A673 (cell line): ENCODE measurements at regions not wholly inside any gene's neighbourhood (a gene's known extent, or its start where the extent isn't known, plus 50 kb on each side); places are given as distances from the start of the nearest gene placed in this dataset.
A peak's percentile ranks its signal among the peaks of the same experiment; 100 is the strongest.

ENCODE experiments used
- BruUV-seq: library from RNA; stranded (reverse); fragments of 400-500 nt; replicated peaks from 2 replicates; lab custom pipeline; 2021; lab: Mats Ljungman, UMichigan
- CTCF ChIA-PET: fragments of 300-600 bp; sonication (Branson Sonifier 250); formaldehyde crosslinking; loops from one replicate; lab custom pipeline; 2022; ENCODE audit warnings: antibody characterized with exemption; lab: Charles Lee
- POLR2A ChIA-PET: fragments of 300-600 bp; sonication (Branson Sonifier 250); formaldehyde crosslinking; loops from one replicate; lab custom pipeline; 2022; ENCODE audit warnings: antibody characterized with exemption; ENCODE audit not compliant: low non-redundant PET; lab: Charles Lee
- DNase-seq: peaks from one replicate; pipeline ENCODE4 v3.0.0-alpha.2; 2015; ENCODE audit warnings: low spot score
- H3K27ac ChIP-seq: fragments of 200-600 bp; sonication (generic); 2 replicates; pipeline ENCODE4 v1.5.1; 2016; ENCODE audit warnings: mixed run types, low read depth, mild to moderate bottlenecking, mixed read lengths, antibody characterized with exemption, low read length; ENCODE audit not compliant: poor library complexity, severe bottlenecking
- H3K27me3 ChIP-seq: fragments of 200-600 bp; sonication (generic); replicated peaks from 2 replicates; pipeline ENCODE4 v1.6.1; 2017; ENCODE audit warnings: mixed run types, low read depth, mild to moderate bottlenecking, mixed read lengths, antibody characterized with exemption, low read length; ENCODE audit not compliant: insufficient read depth, poor library complexity
- H3K36me3 ChIP-seq: fragments of 200-600 bp; sonication (generic); 2 replicates; pipeline ENCODE4 v1.6.1; 2016; ENCODE audit warnings: mixed run types, mild to moderate bottlenecking, mixed read lengths, antibody characterized with exemption, low read length; ENCODE audit not compliant: insufficient read depth, poor library complexity, severe bottlenecking
- H3K4me1 ChIP-seq: fragments of 200-600 bp; sonication (generic); 2 replicates; pipeline ENCODE4 v1.6.1; 2017; ENCODE audit warnings: mixed run types, mild to moderate bottlenecking, mixed read lengths, antibody characterized with exemption, low read length; ENCODE audit not compliant: insufficient read depth, poor library complexity, severe bottlenecking
- H3K4me3 ChIP-seq: fragments of 200-600 bp; sonication (generic); 2 replicates; pipeline ENCODE4 v1.5.1; 2016; ENCODE audit warnings: low read depth, mixed run types, mild to moderate bottlenecking, mixed read lengths, low read length; ENCODE audit not compliant: poor library complexity, severe bottlenecking
- H3K9me3 ChIP-seq: fragments of 200-600 bp; sonication (generic); 2 replicates; pipeline ENCODE4 v1.6.1; 2016; ENCODE audit warnings: mixed run types, low read depth, mild to moderate bottlenecking, mixed read lengths, antibody characterized with exemption, low read length; ENCODE audit not compliant: poor library complexity, severe bottlenecking
- CTCF ChIP-seq: fragments of 300-800, 200-600 bp; sonication (generic); conservative IDR thresholded peaks from 2 replicates; pipeline ENCODE4 v1.5.1; 2017; ENCODE audit warnings: low read depth, mild to moderate bottlenecking, antibody characterized with exemption, low read length, moderate library complexity, mixed read lengths
- EZH2 ChIP-seq: fragments of 200-600 bp; sonication (generic); IDR thresholded peaks from 2 replicates; pipeline ENCODE4 v1.6.1; 2017; ENCODE audit warnings: borderline replicate concordance, low read depth, mild to moderate bottlenecking, mixed read lengths, antibody characterized with exemption, low read length; ENCODE audit not compliant: poor library complexity, severe bottlenecking
- intact Hi-C: fragments of 100-400 bp; cut with micrococcal nuclease; formaldehyde crosslinking; loops from one replicate; pipeline ENCODE4 v1.10.0; 2022; ENCODE audit not compliant: unreplicated experiment

- Histone ChIP-seq H3K27ac (no peak overlapping the region), H3K4me1 (no peaks in the 10 kb centered on the region), H3K4me3 (no peak overlapping the region), H3K36me3 (no peaks in the 10 kb centered on the region), H3K27me3 (peaks cover 33% of the 10 kb centered on the region), H3K9me3 (no peaks in the 10 kb centered on the region)
- CTCF ChIA-PET: no interaction called here
- POLR2A ChIA-PET: no interaction called here
- BruUV-seq: no TSS peak
- DNase-seq: no peak
- intact Hi-C loops: no loop called here
- TF ChIP-seq EZH2 (no peak), CTCF (no peak)
Observed at GRCh38 chr2:60071490-60071831, 482.0 kb downstream of the BCL11A start.

DNA sequence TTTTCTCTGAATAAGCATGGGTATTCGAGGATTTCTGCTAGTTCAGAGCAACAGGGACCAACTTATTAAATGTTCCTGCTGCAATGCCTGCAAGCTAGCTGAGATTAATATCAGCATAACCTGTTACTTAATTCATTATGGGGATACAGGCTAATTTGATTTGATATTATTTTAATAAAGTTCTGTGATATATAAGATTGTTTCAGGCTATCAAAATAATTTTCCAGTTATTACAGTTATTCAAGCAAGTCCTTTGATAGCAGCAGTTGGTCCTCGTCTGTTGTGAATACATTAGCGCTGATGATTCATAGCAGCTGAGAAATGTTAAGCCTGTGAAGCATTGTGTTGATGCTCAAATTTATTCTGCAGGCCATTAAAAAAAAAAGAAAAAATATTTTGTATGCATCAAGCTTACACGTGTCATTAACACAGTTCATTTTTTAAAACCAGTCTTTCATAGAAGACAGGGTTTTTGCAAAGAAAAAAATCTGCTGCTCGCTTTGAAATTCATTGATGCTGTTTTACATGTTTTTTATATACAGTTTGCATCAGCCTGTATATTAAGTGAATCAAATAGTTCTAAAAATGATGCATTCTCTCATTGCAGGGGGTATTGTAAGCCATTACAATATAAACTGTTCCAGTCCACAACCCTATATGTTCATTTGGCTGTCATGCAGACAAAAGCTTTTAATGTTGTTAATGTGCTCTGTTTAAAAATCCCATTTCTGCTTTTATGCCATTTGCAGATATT is 482.5 kb downstream of the BCL11A start:
- CTCF ChIA-PET: no interaction called here
- Histone ChIP-seq H3K27ac (no peak overlapping the region), H3K9me3 (no peaks in the 10 kb centered on the region), H3K4me1 (no peaks in the 10 kb centered on the region), H3K36me3 (no peaks in the 10 kb centered on the region), H3K4me3 (no peak overlapping the region), H3K27me3 (peaks cover 33% of the 10 kb centered on the region)
- POLR2A ChIA-PET: interaction anchor here (0.7 kb wide), 1 partner anchor 163 kb away, joined by 5 read pairs; no protein-coding TSS in a partner anchor
- BruUV-seq: no TSS peak
- TF ChIP-seq EZH2 (no peak), CTCF (no peak)
- DNase-seq: peak; percentile 33
- intact Hi-C loops: no loop called here

- intact Hi-C loops: no loop called here
- peaks cover 33% of the 10 kb centered on the region for H3K27me3 ChIP-seq
- no peaks in the 10 kb centered on the region for H3K4me1 ChIP-seq
- TF ChIP-seq EZH2 (no peak), CTCF (no peak)
- H3K4me3 ChIP-seq: no peak overlapping the region
- no peak for DNase-seq
- POLR2A ChIA-PET: interaction anchor here (0.7 kb wide), 1 partner anchor 164 kb away, joined by 5 read pairs; no protein-coding TSS in a partner anchor
- no peaks in the 10 kb centered on the region for H3K9me3 ChIP-seq
- no peaks in the 10 kb centered on the region for H3K36me3 ChIP-seq
- no TSS peak for BruUV-seq
- CTCF ChIA-PET: no interaction called here
- no peak overlapping the region for H3K27ac ChIP-seq
Observed at GRCh38 chr2:60070196-60070595, 483.3 kb downstream of the BCL11A start.
